NB4 (cell line): ENCODE measurements at regions not wholly inside any gene's neighbourhood (a gene's known extent, or its start where the extent isn't known, plus 50 kb on each side); places are given as distances from the start of the nearest gene placed in this dataset.

Experiments used
- DNase-seq: peaks from one replicate; pipeline ENCODE4 v3.0.0; 2010; ENCODE audit warnings: low read depth
- H3K4me3 ChIP-seq: one replicate; pipeline ENCODE4 v1.5.1; 2011; ENCODE audit warnings: mild to moderate bottlenecking, low read depth, low read length, moderate library complexity
- MYC ChIP-seq: IDR thresholded peaks from 2 replicates; pipeline ENCODE4 v1.6.1; 2011; ENCODE audit warnings: low read depth, low read length
- POLR2A ChIP-seq: IDR thresholded peaks from 2 replicates; pipeline ENCODE4 v1.6.1; 2011; ENCODE audit warnings: mild to moderate bottlenecking; ENCODE audit not compliant: insufficient read length; ENCODE audit errors: extremely low read depth
- TF ChIP-seq, protein P1 (sequence below): IDR thresholded peaks from 2 replicates; pipeline ENCODE4 v1.6.1; 2011; ENCODE audit warnings: low read depth, low read length
- TF ChIP-seq, protein P2 (sequence below): IDR thresholded peaks from one replicate; pipeline ENCODE4 v1.5.1; 2012; ENCODE audit warnings: low read depth, low read length

DNA sequence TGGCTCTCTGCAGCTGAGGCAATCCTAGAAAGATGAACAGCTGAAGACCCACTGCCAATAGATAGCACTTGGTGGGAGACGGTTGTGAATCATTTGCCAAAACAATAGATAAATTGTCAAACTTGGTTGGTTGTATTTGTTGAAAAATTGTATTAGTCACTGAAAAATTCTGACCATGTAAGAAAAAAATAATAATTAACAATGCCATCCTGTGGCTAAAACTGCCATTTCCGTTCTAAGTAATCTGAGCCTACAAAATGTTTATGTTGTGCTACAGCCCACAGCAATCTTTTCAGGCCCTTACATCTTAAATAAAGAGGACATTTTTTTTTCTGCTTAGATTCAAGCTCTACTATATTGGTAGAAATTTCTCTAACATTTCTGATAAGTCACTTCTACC is 103.2 kb upstream of the ANO3 start:
- no peak for DNase-seq
- H3K4me3 ChIP-seq = no peak overlapping the region
- no peak for TF ChIP-seq POLR2A
- no peak for TF ChIP-seq MYC
- TF ChIP-seq, protein P1, sequence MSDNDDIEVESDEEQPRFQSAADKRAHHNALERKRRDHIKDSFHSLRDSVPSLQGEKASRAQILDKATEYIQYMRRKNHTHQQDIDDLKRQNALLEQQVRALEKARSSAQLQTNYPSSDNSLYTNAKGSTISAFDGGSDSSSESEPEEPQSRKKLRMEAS = no peak
- TF ChIP-seq, protein P2, sequence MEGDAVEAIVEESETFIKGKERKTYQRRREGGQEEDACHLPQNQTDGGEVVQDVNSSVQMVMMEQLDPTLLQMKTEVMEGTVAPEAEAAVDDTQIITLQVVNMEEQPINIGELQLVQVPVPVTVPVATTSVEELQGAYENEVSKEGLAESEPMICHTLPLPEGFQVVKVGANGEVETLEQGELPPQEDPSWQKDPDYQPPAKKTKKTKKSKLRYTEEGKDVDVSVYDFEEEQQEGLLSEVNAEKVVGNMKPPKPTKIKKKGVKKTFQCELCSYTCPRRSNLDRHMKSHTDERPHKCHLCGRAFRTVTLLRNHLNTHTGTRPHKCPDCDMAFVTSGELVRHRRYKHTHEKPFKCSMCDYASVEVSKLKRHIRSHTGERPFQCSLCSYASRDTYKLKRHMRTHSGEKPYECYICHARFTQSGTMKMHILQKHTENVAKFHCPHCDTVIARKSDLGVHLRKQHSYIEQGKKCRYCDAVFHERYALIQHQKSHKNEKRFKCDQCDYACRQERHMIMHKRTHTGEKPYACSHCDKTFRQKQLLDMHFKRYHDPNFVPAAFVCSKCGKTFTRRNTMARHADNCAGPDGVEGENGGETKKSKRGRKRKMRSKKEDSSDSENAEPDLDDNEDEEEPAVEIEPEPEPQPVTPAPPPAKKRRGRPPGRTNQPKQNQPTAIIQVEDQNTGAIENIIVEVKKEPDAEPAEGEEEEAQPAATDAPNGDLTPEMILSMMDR = no peak

DNA sequence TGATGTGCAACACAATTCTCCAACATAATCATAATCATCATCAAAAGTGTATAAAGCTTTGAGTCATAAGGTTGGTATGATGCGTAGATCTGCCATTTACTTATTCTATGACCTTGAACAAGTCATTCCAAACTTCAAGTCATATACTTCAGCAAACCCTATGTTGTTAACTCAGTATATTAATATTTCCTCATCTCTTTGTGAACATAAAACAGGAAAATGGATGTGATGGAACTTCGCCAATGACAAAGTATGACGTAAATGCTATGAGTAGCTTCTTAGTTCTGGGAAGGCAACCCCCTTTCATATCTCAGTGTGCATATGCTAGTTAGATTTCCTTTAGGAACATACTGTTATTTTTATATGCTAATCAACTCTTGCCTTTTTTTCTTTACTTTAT is 102.7 kb upstream of the ANO3 start:
- no peak for DNase-seq
- TF ChIP-seq, protein P1 = no peak
- TF ChIP-seq POLR2A (no peak), MYC (no peak)
- TF ChIP-seq, protein P2 = no peak
- H3K4me3 ChIP-seq = no peak overlapping the region

DNA sequence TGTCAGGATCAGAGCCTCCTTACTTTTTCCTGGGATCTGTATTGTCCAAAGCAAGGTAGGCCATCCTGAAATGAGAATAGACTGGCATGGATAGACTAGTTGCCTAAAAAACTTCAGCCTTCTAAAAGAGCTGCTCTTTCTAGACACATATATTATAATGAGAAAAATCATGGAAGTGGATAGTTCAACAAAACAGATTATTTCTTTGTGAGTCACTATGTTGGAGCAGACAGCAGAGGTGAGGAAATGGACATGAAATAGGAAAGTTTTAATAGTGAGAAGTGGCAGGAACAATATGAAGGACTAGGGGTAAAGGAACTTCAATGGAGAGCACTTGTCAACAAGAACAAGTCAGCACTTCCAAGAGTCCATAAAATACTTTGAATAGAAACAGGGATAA is 101.9 kb upstream of the ANO3 start:
- no peak overlapping the region for H3K4me3 ChIP-seq
- TF ChIP-seq, protein P1 = no peak
- TF ChIP-seq, protein P2 = no peak
- TF ChIP-seq POLR2A (no peak), MYC (no peak)
- DNase-seq = no peak

DNA sequence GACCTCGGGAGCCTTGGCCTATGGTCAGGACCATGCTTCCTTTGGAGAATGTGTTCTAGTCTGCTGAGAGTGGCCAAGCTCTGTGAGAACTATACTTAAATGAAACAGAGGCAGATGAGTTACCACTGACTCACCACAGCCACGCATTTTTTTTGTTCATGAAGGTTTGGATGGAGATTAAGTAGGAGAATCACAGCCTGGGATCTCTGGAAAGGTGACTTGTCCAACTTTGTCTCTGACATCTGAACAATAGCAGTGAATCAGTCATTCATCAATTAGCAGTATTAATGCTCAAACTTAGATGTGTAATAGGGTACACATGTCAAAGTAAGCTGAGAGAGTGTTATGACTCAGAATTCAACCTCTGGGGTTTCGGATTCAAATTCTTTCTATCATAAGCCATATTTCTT is 100.7 kb upstream of the ANO3 start:
- no peak for DNase-seq
- TF ChIP-seq, protein P2 = no peak
- no peak for TF ChIP-seq MYC
- TF ChIP-seq POLR2A = no peak
- TF ChIP-seq, protein P1 = no peak
- H3K4me3 ChIP-seq = no peak overlapping the region

DNA sequence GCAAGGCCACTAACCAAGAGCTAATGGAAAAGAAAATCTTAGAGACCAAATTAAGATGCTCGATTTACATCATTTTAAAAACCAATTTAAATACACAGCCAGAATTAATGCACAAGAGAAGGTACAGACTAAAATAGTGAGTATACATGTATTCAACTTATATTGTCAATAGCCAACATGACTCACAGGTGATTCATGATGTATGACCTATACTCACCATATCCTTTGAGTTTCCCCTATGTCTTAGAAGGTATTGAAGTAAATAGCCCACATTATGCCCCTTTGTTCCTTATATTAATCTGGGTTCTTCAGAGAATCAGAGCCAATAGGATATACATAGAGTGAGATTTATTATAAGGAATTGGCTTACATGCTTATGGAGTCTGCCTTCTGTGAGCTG is 97.5 kb upstream of the ANO3 start:
- TF ChIP-seq POLR2A (no peak), MYC (no peak)
- TF ChIP-seq, protein P2 = no peak
- TF ChIP-seq, protein P1 = no peak
- DNase-seq = no peak
- H3K4me3 ChIP-seq = no peak overlapping the region

DNA sequence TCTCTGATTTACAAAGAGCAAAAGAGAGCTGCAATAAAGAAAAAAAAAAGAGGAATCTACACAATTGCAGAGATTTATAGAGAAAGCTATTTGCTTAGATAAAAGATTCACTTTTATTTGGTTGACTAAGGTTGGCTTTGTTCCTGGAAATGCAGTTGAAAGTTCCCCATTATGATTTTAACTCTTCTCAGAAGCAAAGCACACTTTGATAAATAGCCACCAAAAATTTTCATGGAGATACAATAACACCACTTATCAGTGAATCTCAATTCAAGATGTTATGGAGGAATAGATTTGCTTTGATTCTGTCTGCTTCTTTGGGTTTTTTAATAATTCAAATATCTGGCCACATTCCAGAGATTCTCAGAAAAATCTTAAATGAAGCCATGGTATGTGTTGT is 88.5 kb upstream of the ANO3 start:
- no peak for DNase-seq
- TF ChIP-seq MYC (no peak), POLR2A (no peak)
- TF ChIP-seq, protein P1 = no peak
- TF ChIP-seq, protein P2 = no peak
- no peak overlapping the region for H3K4me3 ChIP-seq
